ENCODE measurements at regions not wholly inside any gene's neighbourhood (a gene's known extent, or its start where the extent isn't known, plus 50 kb on each side); places are given as distances from the start of the nearest gene placed in this dataset.
"Not testable (repeated sequence)": the region's sequence is repeated elsewhere in the genome, so short reads cannot be mapped to it uniquely, and the experiment has no call there.

GRCh38 chr4:110412354-110413065, 63.4 kb upstream of the ENPEP start:
- TF ChIP-seq, protein P1, sequence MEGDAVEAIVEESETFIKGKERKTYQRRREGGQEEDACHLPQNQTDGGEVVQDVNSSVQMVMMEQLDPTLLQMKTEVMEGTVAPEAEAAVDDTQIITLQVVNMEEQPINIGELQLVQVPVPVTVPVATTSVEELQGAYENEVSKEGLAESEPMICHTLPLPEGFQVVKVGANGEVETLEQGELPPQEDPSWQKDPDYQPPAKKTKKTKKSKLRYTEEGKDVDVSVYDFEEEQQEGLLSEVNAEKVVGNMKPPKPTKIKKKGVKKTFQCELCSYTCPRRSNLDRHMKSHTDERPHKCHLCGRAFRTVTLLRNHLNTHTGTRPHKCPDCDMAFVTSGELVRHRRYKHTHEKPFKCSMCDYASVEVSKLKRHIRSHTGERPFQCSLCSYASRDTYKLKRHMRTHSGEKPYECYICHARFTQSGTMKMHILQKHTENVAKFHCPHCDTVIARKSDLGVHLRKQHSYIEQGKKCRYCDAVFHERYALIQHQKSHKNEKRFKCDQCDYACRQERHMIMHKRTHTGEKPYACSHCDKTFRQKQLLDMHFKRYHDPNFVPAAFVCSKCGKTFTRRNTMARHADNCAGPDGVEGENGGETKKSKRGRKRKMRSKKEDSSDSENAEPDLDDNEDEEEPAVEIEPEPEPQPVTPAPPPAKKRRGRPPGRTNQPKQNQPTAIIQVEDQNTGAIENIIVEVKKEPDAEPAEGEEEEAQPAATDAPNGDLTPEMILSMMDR (IDR thresholded peaks at IDR 0.05; ENCODE audit: insufficient read depth, low read length, missing control alignments), result no peak
- no peak overlapping the region for H3K4me3 ChIP-seq (ENCODE audit: low read depth, low read length)
- ChIA-PET CTCF (interaction anchor here (1.3 kb wide), 1 partner anchor 96 kb away, joined by 4 read pairs; no protein-coding TSS in a partner anchor), POLR2A (no interaction called here)
- no peak for DNase-seq (ENCODE audit: low read depth, low spot score)

DNA sequence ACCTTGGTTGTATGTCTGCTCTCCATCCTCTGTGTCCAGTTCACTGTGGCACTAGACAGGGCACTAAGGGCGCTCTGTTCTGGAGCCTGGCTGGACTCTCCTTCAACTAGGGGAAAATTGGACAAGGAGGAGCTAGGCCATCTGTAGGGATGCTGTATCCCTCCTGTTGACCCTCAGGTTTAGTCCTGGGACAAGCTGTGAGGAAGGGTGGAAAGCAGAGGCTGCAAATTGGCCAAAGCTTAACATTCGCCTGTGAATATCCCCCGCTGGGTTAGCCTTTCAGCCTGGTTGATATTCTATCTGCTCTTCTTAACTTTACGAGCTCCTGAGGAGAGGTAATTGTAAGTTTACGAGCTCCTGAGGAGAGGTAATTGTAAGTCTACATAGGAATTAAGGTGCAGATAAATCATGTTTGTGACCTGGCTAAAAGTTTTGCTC, 64.4 kb upstream of the ENPEP start:
- POLR2A ChIA-PET, result no interaction called here
- DNase-seq (ENCODE audit: low read depth, low spot score), result no peak
- H3K4me3 ChIP-seq (ENCODE audit: low read depth, low read length), result no peak overlapping the region
- TF ChIP-seq, protein P1 (IDR thresholded peaks at IDR 0.05; ENCODE audit: insufficient read depth, low read length, missing control alignments), result no peak
- CTCF ChIA-PET, result interaction anchor here (0.9 kb wide), 1 partner anchor 105 kb away, joined by 3 read pairs; no protein-coding TSS in a partner anchor

DNA sequence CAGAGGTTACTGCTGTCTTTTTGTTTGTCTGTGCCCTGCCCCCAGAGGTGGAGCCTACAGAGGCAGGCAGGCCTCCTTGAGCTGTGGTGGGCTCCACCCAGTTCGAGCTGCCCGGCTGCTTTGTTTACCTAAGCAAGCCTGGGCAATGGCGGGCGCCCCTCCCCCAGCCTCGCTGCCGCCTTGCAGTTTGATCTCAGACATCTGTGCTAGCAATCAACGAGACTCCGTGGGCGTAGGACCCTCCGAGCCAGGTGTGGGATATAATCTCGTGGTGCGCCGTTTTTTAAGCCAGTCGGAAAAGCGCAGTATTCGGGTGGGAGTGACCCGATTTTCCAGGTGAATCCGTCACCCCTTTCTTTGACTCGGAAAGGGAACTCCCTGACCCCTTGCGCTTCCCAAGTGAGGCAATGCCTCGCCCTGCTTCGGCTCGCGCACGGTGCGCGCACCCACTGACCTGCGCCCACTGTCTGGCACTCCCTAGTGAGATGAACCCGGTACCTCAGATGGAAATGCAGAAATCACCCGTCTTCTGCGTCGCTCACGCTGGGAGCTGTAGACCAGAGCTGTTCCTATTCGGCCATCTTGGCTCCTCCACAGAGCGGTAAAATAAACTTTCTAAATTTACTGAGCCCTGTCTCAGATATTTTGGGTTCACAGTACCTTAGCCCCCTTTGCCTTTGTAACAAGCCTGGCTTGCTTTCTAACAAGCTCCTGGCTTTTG, 64.9 kb upstream of the ENPEP start:
- DNase-seq (ENCODE audit: low read depth, low spot score); POLR2A ChIA-PET; H3K4me3 ChIP-seq (ENCODE audit: low read depth, low read length): not testable (repeated sequence)
- CTCF ChIA-PET, result interaction anchor here (0.9 kb wide), 1 partner anchor 105 kb away, joined by 3 read pairs; no protein-coding TSS in a partner anchor

GRCh38 chr4:110400086-110400485, 75.9 kb upstream of the ENPEP start:
- DNase-seq (ENCODE audit: low read depth, low spot score), result no peak
- no peak overlapping the region for H3K4me3 ChIP-seq (ENCODE audit: low read depth, low read length)
- CTCF ChIA-PET, result no interaction called here
- TF ChIP-seq, protein P1 (IDR thresholded peaks at IDR 0.05; ENCODE audit: insufficient read depth, low read length, missing control alignments), result no peak
- POLR2A ChIA-PET, result no interaction called here

GRCh38 chr4:110399046-110399445, 76.9 kb upstream of the ENPEP start:
- POLR2A ChIA-PET, CTCF ChIA-PET: not testable (repeated sequence)

DNA sequence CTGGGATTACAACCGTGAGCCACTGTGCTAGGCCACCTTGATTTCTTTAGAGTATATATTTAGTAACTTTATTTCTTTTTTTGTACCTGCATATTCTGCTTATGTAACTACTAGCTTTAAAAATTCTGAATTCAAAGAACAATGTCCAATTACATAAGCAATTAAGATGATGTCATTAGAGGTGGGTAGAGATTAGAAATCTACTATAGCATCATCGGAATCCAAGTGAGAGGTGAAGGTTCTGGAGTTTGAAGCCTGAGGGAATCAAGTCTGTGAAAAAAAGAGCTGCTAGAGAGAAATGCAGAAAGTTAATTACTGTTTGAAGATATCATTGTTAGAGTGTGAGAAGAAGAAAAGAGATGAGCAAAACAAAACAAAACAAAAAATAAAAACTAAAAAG, 79.0 kb upstream of the ENPEP start:
- CTCF ChIA-PET, result no interaction called here
- POLR2A ChIA-PET, result no interaction called here

More at GRCh38 chr4:110399046-110399445, 76.9 kb upstream of the ENPEP start:
- DNase-seq (ENCODE audit: low read depth, low spot score); H3K4me3 ChIP-seq (ENCODE audit: low read depth, low read length): not testable (repeated sequence)

GRCh38 chr4:110395421-110395820, 80.5 kb upstream of the ENPEP start:
- POLR2A ChIA-PET, result no interaction called here
- H3K4me3 ChIP-seq (ENCODE audit: low read depth, low read length), result no peak overlapping the region
- TF ChIP-seq, protein P1 (IDR thresholded peaks at IDR 0.05; ENCODE audit: insufficient read depth, low read length, missing control alignments), result no peak
- CTCF ChIA-PET, result no interaction called here
- DNase-seq (ENCODE audit: low read depth, low spot score), result no peak

More for the DNA sequence above, 79.0 kb upstream of the ENPEP start:
- no peak overlapping the region for H3K4me3 ChIP-seq (ENCODE audit: low read depth, low read length)
- DNase-seq (ENCODE audit: low read depth, low spot score), result no peak
- TF ChIP-seq, protein P1 (IDR thresholded peaks at IDR 0.05; ENCODE audit: insufficient read depth, low read length, missing control alignments), result no peak

Measured in AG04449 (cell line).